Glutamatergic neuron (in vitro differentiated cells): ENCODE measurements at regions not wholly inside any gene's neighbourhood (a gene's known extent, or its start where the extent isn't known, plus 50 kb on each side); places are given as distances from the start of the nearest gene placed in this dataset.

Experiments
- DNase-seq: peaks from one replicate; pipeline ENCODE4 v3.0.0; 2022
- H3K27ac Mint-ChIP-seq: one replicate; pipeline ENCODE4 v1.8.0; 2020; ENCODE audit warnings: mild to moderate bottlenecking, mixed read lengths, inconsistent platforms; ENCODE audit not compliant: unreplicated experiment
- H3K27me3 Mint-ChIP-seq: one replicate; pipeline ENCODE4 v1.8.0; 2020; ENCODE audit warnings: mild to moderate bottlenecking, moderate library complexity, mixed read lengths, inconsistent platforms; ENCODE audit not compliant: unreplicated experiment
- H3K36me3 Mint-ChIP-seq: one replicate; pipeline ENCODE4 v1.8.0; 2020; ENCODE audit warnings: mild to moderate bottlenecking, mixed read lengths, inconsistent platforms; ENCODE audit not compliant: unreplicated experiment
- H3K4me1 Mint-ChIP-seq: one replicate; pipeline ENCODE4 v1.8.0; 2020; ENCODE audit warnings: mild to moderate bottlenecking, low read depth, mixed read lengths, inconsistent platforms; ENCODE audit not compliant: unreplicated experiment
- H3K4me3 Mint-ChIP-seq: one replicate; pipeline ENCODE4 v1.8.0; 2020; ENCODE audit warnings: mild to moderate bottlenecking, mixed read lengths, inconsistent platforms; ENCODE audit not compliant: unreplicated experiment
- H3K9me3 Mint-ChIP-seq: one replicate; pipeline ENCODE4 v1.8.0; 2020; ENCODE audit warnings: mild to moderate bottlenecking, moderate library complexity, mixed read lengths, inconsistent platforms; ENCODE audit not compliant: unreplicated experiment
- TF ChIP-seq, protein P1 (sequence below): fragments of 200-600 bp; sonication (generic); IDR thresholded peaks from one replicate; pipeline ENCODE4 v1.5.0; 2021; ENCODE audit not compliant: partially characterized antibody, unreplicated experiment

DNA sequence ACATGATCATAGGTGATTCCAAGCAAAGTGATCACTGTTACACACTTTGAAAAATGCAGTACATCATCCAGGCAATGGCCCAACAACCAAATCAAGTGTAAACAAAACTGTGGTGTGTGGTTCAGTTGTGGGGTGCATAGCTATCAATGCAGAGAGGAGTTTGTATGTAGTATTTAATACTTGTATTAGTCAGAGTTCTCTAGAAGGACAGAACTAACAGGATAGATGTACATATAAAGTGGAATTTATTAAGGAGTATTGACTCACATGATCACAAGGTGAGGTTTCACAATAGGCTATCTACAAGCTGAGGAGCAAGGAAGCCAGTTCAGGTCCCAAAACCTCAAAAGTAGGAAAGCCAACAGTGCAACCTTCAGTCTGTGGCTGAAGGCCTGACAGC, 249.3 kb upstream of the HTR2A start:
- no peak overlapping the region for H3K4me3 Mint-ChIP-seq
- no peak overlapping the region for H3K27ac Mint-ChIP-seq
- no peaks in the 10 kb centered on the region for H3K27me3 Mint-ChIP-seq
- H3K4me1 Mint-ChIP-seq = peaks cover 2% of the 10 kb centered on the region
- TF ChIP-seq, protein P1, sequence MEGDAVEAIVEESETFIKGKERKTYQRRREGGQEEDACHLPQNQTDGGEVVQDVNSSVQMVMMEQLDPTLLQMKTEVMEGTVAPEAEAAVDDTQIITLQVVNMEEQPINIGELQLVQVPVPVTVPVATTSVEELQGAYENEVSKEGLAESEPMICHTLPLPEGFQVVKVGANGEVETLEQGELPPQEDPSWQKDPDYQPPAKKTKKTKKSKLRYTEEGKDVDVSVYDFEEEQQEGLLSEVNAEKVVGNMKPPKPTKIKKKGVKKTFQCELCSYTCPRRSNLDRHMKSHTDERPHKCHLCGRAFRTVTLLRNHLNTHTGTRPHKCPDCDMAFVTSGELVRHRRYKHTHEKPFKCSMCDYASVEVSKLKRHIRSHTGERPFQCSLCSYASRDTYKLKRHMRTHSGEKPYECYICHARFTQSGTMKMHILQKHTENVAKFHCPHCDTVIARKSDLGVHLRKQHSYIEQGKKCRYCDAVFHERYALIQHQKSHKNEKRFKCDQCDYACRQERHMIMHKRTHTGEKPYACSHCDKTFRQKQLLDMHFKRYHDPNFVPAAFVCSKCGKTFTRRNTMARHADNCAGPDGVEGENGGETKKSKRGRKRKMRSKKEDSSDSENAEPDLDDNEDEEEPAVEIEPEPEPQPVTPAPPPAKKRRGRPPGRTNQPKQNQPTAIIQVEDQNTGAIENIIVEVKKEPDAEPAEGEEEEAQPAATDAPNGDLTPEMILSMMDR = no peak
- peaks cover 2% of the 10 kb centered on the region for H3K9me3 Mint-ChIP-seq
- H3K36me3 Mint-ChIP-seq = no peaks in the 10 kb centered on the region
- DNase-seq = no peak

DNA sequence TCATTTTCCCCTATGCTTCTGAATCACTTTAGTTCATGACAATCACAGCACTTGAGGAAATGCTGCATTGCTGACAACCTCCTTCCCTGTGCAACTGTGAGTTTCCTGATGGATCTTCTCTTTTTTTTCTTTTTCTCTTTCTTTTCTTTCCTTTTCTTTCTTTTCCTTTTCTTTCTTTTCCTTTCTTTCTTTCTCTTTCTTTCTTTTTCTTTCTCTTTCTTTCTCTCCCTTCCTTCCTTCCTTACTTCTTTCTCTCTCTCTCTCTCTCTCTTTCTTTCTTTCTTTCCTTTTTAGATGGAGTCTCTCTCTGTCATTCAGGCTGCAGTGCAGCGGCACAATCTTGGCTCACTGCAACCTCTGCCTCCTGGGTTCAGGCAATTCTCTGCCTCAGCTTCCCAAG, 247.9 kb upstream of the HTR2A start:
- H3K27me3 Mint-ChIP-seq = no peaks in the 10 kb centered on the region
- H3K27ac Mint-ChIP-seq = no peak overlapping the region
- no peaks in the 10 kb centered on the region for H3K36me3 Mint-ChIP-seq
- TF ChIP-seq, protein P1 = no peak
- peaks cover 2% of the 10 kb centered on the region for H3K9me3 Mint-ChIP-seq
- DNase-seq = no peak
- peaks cover 2% of the 10 kb centered on the region for H3K4me1 Mint-ChIP-seq
- H3K4me3 Mint-ChIP-seq = no peak overlapping the region

DNA sequence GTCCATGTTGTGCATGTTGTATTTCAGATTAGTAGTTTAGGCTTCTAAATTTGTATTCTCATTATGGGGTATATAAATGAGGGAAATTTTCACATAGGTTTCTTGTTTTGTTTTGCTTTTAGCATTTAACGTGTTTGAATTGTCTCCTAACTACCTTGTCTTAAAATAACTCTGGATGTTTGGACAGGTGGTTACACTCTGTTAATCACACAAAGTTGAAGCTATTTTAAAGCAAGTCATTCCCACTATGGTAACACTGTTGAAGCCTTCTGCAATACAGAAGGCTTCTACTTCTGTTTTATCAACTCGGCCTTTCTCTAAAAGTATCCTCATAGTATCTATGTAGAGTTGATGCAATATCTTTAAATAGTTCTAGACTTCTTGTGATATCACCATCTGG, 245.3 kb upstream of the HTR2A start:
- Mint-ChIP-seq H3K4me3 (no peak overlapping the region), H3K27me3 (no peaks in the 10 kb centered on the region), H3K27ac (no peak overlapping the region), H3K4me1 (peaks cover 4% of the 10 kb centered on the region), H3K36me3 (no peaks in the 10 kb centered on the region), H3K9me3 (peaks cover 2% of the 10 kb centered on the region)
- TF ChIP-seq, protein P1 = no peak
- DNase-seq = no peak

DNA sequence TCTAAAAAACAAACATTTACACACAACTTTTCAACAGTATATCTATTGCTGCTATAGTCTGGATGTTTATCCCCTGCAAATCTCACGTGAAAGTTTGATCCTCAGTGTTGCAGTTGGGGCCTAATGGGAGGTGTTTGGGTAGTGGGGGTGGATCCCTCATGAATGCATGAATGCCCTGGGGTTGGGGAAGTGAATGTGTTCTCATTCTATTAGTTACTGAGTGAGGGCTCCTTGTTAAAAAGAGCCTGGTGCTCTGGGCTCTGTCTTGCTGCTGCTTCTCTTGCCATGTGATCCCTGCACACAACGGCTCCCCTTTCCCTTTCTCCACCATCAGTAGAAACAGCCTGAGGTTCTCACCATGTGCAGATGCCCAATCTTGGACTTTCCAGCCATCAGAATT, 242.7 kb upstream of the HTR2A start:
- H3K4me1 Mint-ChIP-seq = peaks cover 1% of the 10 kb centered on the region
- H3K27ac Mint-ChIP-seq = no peak overlapping the region
- H3K4me3 Mint-ChIP-seq = no peak overlapping the region
- peaks cover 2% of the 10 kb centered on the region for H3K9me3 Mint-ChIP-seq
- H3K27me3 Mint-ChIP-seq = no peaks in the 10 kb centered on the region
- TF ChIP-seq, protein P1 = no peak
- no peak for DNase-seq
- no peaks in the 10 kb centered on the region for H3K36me3 Mint-ChIP-seq

DNA sequence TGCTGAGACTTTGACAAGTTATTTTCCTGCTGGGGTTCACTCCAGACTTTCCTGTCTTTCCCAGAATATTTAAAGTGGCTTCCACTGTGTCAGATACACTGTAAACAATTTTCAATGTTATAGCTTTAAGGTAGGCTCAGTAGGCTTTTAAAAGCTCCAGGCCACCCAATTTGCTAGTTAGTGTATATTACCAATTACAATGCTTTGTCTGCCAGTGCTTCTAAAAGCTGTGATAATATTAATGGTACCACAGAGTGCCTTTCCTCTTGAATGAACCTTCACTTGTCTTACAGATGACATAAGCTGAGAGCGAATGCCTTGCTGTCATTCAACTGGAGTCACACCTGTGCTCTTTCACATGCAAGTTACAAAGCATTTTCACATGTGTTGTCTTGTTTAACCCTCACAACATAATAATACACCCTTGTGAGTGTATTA, 239.7 kb upstream of the HTR2A start:
- Mint-ChIP-seq H3K9me3 (peaks cover 2% of the 10 kb centered on the region), H3K27me3 (no peaks in the 10 kb centered on the region), H3K4me1 (peaks cover 1% of the 10 kb centered on the region), H3K36me3 (no peaks in the 10 kb centered on the region), H3K27ac (no peak overlapping the region), H3K4me3 (no peak overlapping the region)
- DNase-seq = no peak
- TF ChIP-seq, protein P1 = no peak
